Mesothelial cell of epicardium (in vitro differentiated cells): ENCODE measurements at regions not wholly inside any gene's neighbourhood (a gene's known extent, or its start where the extent isn't known, plus 50 kb on each side); places are given as distances from the start of the nearest gene placed in this dataset.

Source experiments
- DNase-seq, 2 experiments: peaks; one replicate each; pipeline ENCODE4 v3.0.0; 2021; ENCODE audit warnings: low spot score in 2 of 2; ENCODE audit not compliant: unreplicated experiment in 2 of 2
- H3K27ac Mint-ChIP-seq: 2 replicates; pipeline ENCODE4 v1.8.0; 2021; ENCODE audit warnings: mixed read lengths
- H3K27me3 Mint-ChIP-seq: 2 replicates; pipeline ENCODE4 v1.8.0; 2021; ENCODE audit warnings: low read depth, mixed read lengths
- H3K36me3 Mint-ChIP-seq: 2 replicates; pipeline ENCODE4 v1.8.0; 2021; ENCODE audit warnings: mixed read lengths
- H3K4me1 Mint-ChIP-seq: 2 replicates; pipeline ENCODE4 v1.8.0; 2021; ENCODE audit warnings: mixed read lengths
- H3K4me3 Mint-ChIP-seq: 2 replicates; pipeline ENCODE4 v1.8.0; 2021; ENCODE audit warnings: mild to moderate bottlenecking, moderate library complexity, mixed read lengths
- H3K9me3 Mint-ChIP-seq: 2 replicates; pipeline ENCODE4 v1.8.0; 2021; ENCODE audit warnings: mixed read lengths
- TF ChIP-seq, protein P1 (sequence below): fragments of 200-600 bp; sonication (generic); IDR thresholded peaks from one replicate; pipeline ENCODE4 v1.5.0; 2021; ENCODE audit warnings: antibody characterized with exemption; ENCODE audit not compliant: unreplicated experiment

GRCh38 chr7:152553671-152554317 is 118.0 kb upstream of the KMT2C start:
- DNase-seq = no peak
- Mint-ChIP-seq H3K27me3 (no peaks in the 10 kb centered on the region), H3K27ac (no peak overlapping the region), H3K4me3 (no peak overlapping the region), H3K36me3 (no peaks in the 10 kb centered on the region), H3K9me3 (no peaks in the 10 kb centered on the region), H3K4me1 (no peaks in the 10 kb centered on the region)
- TF ChIP-seq, protein P1, sequence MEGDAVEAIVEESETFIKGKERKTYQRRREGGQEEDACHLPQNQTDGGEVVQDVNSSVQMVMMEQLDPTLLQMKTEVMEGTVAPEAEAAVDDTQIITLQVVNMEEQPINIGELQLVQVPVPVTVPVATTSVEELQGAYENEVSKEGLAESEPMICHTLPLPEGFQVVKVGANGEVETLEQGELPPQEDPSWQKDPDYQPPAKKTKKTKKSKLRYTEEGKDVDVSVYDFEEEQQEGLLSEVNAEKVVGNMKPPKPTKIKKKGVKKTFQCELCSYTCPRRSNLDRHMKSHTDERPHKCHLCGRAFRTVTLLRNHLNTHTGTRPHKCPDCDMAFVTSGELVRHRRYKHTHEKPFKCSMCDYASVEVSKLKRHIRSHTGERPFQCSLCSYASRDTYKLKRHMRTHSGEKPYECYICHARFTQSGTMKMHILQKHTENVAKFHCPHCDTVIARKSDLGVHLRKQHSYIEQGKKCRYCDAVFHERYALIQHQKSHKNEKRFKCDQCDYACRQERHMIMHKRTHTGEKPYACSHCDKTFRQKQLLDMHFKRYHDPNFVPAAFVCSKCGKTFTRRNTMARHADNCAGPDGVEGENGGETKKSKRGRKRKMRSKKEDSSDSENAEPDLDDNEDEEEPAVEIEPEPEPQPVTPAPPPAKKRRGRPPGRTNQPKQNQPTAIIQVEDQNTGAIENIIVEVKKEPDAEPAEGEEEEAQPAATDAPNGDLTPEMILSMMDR = no peak

DNA sequence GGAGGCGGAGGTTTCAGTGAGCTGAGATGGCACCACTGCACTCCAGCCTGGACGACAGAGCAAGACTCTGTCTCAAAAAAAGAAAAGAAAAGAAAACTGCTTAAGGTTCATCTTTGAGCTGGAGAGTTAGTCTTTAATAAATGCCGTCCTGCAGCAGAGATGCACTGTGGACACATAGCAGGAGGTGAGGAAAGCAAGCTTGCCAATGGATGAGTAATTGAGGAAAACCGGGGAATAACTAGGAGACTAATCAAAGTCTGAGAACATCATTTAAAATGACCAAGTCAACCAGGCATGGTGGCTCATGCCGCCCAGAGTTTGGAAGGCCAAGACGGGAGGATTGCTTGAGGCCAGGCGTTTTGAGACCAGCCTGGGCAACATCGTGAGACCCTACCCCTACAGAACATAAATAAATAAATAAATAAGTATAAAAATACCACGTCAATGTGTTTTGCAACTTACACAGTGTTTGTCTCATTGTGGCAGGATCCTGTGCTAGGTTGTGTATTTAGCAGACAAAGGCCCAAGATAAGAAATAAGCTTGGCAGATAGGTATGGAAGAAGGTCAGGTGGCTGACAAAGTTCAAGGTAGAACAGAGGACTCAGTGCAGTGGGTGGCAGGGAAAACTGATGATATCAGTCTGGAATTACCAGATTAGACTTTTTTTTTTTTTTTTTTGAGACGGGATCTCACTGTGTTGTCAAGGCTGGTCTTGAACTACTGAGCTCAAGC is 115.7 kb upstream of the KMT2C start:
- TF ChIP-seq, protein P1 = no peak
- Mint-ChIP-seq H3K36me3 (no peaks in the 10 kb centered on the region), H3K27ac (no peak overlapping the region), H3K4me1 (no peaks in the 10 kb centered on the region), H3K27me3 (no peaks in the 10 kb centered on the region), H3K4me3 (no peak overlapping the region), H3K9me3 (no peaks in the 10 kb centered on the region)
- DNase-seq = no peak

DNA sequence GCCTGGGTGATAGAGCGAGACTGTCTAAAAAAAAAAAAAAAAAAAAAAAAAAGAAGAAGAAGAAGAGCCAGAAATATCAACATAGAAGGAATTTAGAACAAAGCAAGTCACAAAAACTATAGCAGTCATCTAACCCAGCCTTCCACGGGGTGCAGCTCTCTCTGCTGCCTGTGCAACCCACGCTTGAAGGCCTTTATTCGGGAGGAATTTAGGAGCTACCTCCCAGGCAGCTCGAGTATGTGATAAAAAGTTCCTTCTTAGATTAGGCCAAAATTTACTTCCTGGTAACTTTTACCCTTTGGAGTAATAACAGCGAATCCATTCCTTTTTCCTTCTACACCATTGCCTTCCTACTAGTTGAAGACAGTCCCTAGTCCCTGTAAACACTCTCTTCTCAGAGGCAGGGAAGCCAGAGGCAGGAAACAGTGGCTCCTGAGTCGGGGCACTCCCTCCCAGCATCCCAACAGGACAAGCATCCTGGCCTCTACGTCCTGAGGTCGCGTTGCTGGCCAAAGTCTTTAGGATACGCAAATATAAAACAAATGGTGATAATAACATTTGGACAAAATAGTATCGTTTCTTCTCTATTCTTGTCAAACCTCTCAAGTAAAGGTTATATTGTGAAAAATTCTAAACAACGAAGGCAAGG is 109.3 kb upstream of the KMT2C start:
- no peak overlapping the region for H3K27ac Mint-ChIP-seq

GRCh38 chr7:152544481-152544927 is 108.7 kb upstream of the KMT2C start:
- H3K36me3 Mint-ChIP-seq = no peaks in the 10 kb centered on the region
- TF ChIP-seq, protein P1 = no peak
- no peaks in the 10 kb centered on the region for H3K9me3 Mint-ChIP-seq
- H3K4me1 Mint-ChIP-seq = peaks cover 10% of the 10 kb centered on the region
- no peak for DNase-seq
- H3K27ac Mint-ChIP-seq = no peak overlapping the region
- H3K4me3 Mint-ChIP-seq = peak overlapping the region; percentile 43
- peaks cover 6% of the 10 kb centered on the region for H3K27me3 Mint-ChIP-seq

More for the DNA sequence above, 109.3 kb upstream of the KMT2C start:
- Mint-ChIP-seq H3K9me3 (no peaks in the 10 kb centered on the region), H3K36me3 (no peaks in the 10 kb centered on the region), H3K4me1 (peaks cover 10% of the 10 kb centered on the region), H3K4me3 (no peak overlapping the region), H3K27me3 (peaks cover 6% of the 10 kb centered on the region)
- TF ChIP-seq, protein P1 = no peak
- no peak for DNase-seq

DNA sequence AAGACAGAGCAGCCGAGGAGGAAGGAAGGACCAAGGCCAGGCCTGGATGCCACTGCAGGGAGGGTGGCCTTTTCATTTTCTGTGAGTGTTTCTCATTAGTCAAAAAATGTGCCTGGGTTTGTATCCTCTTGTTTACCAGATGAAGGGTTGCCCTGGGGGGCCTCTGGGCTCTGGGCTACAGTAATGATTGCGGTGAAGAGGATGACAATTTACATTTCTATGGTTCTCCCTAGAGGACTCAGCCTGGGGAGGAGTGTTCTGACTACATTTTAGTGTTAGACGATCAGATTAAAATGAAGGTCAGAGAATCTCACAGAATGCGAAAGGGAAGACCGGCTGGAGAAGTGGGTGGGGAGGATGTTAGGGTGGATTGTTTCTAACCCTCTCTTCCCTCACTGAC is 108.0 kb upstream of the KMT2C start:
- TF ChIP-seq, protein P1 = no peak
- no peak overlapping the region for H3K4me3 Mint-ChIP-seq
- peaks cover 6% of the 10 kb centered on the region for H3K27me3 Mint-ChIP-seq
- peaks cover 10% of the 10 kb centered on the region for H3K4me1 Mint-ChIP-seq
- DNase-seq = no peak
- no peaks in the 10 kb centered on the region for H3K9me3 Mint-ChIP-seq
- H3K27ac Mint-ChIP-seq = no peak overlapping the region
- no peaks in the 10 kb centered on the region for H3K36me3 Mint-ChIP-seq
